ENCODE measurements at regions not wholly inside any gene's neighbourhood (a gene's known extent, or its start where the extent isn't known, plus 50 kb on each side); places are given as distances from the start of the nearest gene placed in this dataset.

- H3K27me3 ChIP-seq, result no peaks in the 10 kb centered on the region
- DNase-seq, result peak in 1 of 2 donors; percentile 34
- no peak overlapping the region for H3K27ac ChIP-seq
- TF ChIP-seq POLR2AphosphoS5 (IDR thresholded peaks at IDR 0.05) (no peak), CTCF (IDR thresholded peaks at IDR 0.05) (peak in 5 of 6 experiments; percentile 18 to 55 (median 52))
- H3K4me1 ChIP-seq, result no peaks in the 10 kb centered on the region
- 24% methylated on average over 3 of the region's 3 CpGs for WGBS, 2 donors
- no peaks in the 10 kb centered on the region for H3K9me3 ChIP-seq
- H3K36me3 ChIP-seq, result no peaks in the 10 kb centered on the region
- no peak overlapping the region for H3K4me3 ChIP-seq
- ATAC-seq (ENCODE audit: low FRiP score in 2 of 2), result peak in 1 of 2 donors; percentile 58
Measured at GRCh38 chr7:96414931-96415292, 93.0 kb upstream of the SLC25A13 start.

DNA sequence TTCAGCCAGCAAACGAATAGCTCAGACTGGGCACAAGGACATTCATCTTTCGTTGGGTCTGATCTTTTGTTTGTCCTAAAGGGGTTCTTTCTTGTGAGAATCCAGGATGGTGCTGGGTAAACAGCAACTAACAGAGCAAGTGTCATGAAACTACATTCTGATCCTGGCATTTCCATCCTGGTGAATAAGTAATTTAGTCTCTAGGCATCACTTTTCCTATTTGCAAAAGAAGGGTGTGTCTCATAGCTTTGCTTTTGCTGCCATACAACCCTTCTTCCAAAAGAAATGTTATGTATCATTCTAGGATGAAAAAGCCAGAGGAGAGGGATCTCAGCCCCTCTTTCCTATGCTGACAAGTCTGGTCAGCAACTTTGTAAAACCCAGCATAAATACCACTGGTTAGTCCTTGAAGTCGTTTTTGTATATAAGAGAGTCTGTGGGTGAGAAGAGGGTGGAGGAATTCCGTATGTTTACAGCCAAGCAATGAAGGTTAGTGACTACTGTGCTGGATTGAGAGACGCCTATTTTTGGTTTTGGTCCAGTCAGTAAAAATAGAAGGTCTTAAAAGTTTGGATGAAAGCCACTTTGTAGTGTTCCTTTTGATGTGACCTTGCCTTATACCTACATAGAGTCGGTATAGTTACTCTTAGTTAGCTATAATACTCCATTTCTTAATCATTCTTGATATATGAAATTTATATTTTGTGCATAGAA, 88.4 kb upstream of the SLC25A13 start:
- no peaks in the 10 kb centered on the region for H3K9me3 ChIP-seq
- H3K27ac ChIP-seq, result no peak overlapping the region
- H3K4me1 ChIP-seq, result no peaks in the 10 kb centered on the region
- DNase-seq, result no peak
- TF ChIP-seq POLR2AphosphoS5 (IDR thresholded peaks at IDR 0.05), result no peak
- no peak for TF ChIP-seq POLR2A (IDR thresholded peaks at IDR 0.05)
- TF ChIP-seq EP300 (IDR thresholded peaks at IDR 0.05), result no peak
- TF ChIP-seq CTCF (IDR thresholded peaks at IDR 0.05), result no peak
- ATAC-seq (ENCODE audit: low FRiP score in 2 of 2), result no peak
- no peaks in the 10 kb centered on the region for H3K27me3 ChIP-seq
- H3K36me3 ChIP-seq, result no peaks in the 10 kb centered on the region
- H3K4me3 ChIP-seq, result no peak overlapping the region
- 38 to 44% methylated on average over 6 of the region's 6 CpGs for WGBS, 2 donors

- Histone ChIP-seq H3K4me1 (no peaks in the 10 kb centered on the region), H3K4me3 (no peak overlapping the region), H3K27me3 (no peaks in the 10 kb centered on the region), H3K36me3 (no peaks in the 10 kb centered on the region), H3K27ac (no peak overlapping the region), H3K9me3 (no peaks in the 10 kb centered on the region)
- TF ChIP-seq POLR2AphosphoS5 (IDR thresholded peaks at IDR 0.05) (no peak), POLR2A (IDR thresholded peaks at IDR 0.05) (no peak), CTCF (IDR thresholded peaks at IDR 0.05) (no peak), EP300 (IDR thresholded peaks at IDR 0.05) (no peak)
- 81 to 84% methylated on average over 9 of the region's 9 CpGs for WGBS, 2 donors
- ATAC-seq (ENCODE audit: low FRiP score in 2 of 2) (no peak), DNase-seq (no peak)
Measured at GRCh38 chr7:96408881-96409280, 87.0 kb upstream of the SLC25A13 start.

DNA sequence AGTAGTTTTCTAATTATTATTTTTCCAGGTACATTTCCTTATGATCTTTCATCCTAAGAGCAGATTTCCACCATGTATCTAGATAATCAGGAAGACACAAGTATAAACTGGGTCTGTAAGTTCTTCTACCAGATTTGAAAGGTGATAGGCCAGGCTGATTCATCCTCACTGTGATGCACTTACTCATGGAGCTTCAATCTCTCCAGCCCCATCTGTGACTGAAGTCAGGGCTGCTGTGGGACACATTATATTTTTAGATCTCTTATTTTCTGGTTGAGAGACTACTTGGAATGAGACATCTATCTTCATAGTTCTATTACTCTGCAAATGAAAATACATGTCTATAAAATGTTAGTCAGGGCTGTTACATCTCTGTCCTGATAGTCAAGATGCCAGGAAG, 85.5 kb upstream of the SLC25A13 start:
- DNase-seq (no peak), ATAC-seq (ENCODE audit: low FRiP score in 2 of 2) (no peak)
- TF ChIP-seq EP300 (IDR thresholded peaks at IDR 0.05) (no peak), POLR2AphosphoS5 (IDR thresholded peaks at IDR 0.05) (no peak), CTCF (IDR thresholded peaks at IDR 0.05) (no peak), POLR2A (IDR thresholded peaks at IDR 0.05) (no peak)
- no peaks in the 10 kb centered on the region for H3K9me3 ChIP-seq
- H3K4me1 ChIP-seq, result no peaks in the 10 kb centered on the region
- H3K36me3 ChIP-seq, result no peaks in the 10 kb centered on the region
- no peak overlapping the region for H3K27ac ChIP-seq
- no peak overlapping the region for H3K4me3 ChIP-seq
- no peaks in the 10 kb centered on the region for H3K27me3 ChIP-seq

GRCh38 chr7:96402913-96403312, 81.0 kb upstream of the SLC25A13 start:
- H3K27ac ChIP-seq, result no peak overlapping the region
- no peaks in the 10 kb centered on the region for H3K9me3 ChIP-seq
- ATAC-seq (ENCODE audit: low FRiP score in 2 of 2), result no peak
- H3K27me3 ChIP-seq, result no peaks in the 10 kb centered on the region
- no peak overlapping the region for H3K4me3 ChIP-seq
- TF ChIP-seq POLR2AphosphoS5 (IDR thresholded peaks at IDR 0.05) (no peak), POLR2A (IDR thresholded peaks at IDR 0.05) (no peak), CTCF (IDR thresholded peaks at IDR 0.05) (no peak), EP300 (IDR thresholded peaks at IDR 0.05) (no peak)
- no peaks in the 10 kb centered on the region for H3K4me1 ChIP-seq
- H3K36me3 ChIP-seq, result no peaks in the 10 kb centered on the region
- no peak for DNase-seq
- WGBS, 2 donors, result 71 to 80% methylated on average over 1 of the region's 1 CpG
